ELR (cell line): ENCODE measurements at regions not wholly inside any gene's neighbourhood (a gene's known extent, or its start where the extent isn't known, plus 50 kb on each side); places are given as distances from the start of the nearest gene placed in this dataset.
"Not testable (repeated sequence)": the region's sequence is repeated elsewhere in the genome, so short reads cannot be mapped to it uniquely, and the experiment has no call there.

ENCODE experiments used
- DNase-seq: peaks from one replicate; pipeline ENCODE4 v3.0.0-alpha.2; 2015; ENCODE audit warnings: low read depth

DNA sequence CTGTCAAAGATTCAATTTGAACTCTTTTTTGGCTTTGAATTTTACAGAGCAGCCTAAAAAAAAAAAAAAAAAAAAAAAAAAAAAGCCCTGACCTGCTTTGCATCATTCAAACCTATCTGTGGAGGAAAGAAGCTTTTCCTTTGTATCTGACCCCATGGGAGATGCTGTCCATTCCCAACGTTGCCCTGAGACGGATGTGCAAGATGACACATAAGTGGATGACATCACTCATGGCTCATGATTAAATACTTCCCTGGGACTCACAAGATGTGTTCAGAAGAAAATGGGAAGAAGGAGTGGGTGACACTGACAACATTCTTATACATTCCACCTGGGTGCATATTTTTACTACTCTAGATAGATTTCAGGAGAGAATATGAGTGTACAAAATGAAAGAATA, 245.7 kb upstream of the ELAVL2 start:
- no peak for DNase-seq

DNA sequence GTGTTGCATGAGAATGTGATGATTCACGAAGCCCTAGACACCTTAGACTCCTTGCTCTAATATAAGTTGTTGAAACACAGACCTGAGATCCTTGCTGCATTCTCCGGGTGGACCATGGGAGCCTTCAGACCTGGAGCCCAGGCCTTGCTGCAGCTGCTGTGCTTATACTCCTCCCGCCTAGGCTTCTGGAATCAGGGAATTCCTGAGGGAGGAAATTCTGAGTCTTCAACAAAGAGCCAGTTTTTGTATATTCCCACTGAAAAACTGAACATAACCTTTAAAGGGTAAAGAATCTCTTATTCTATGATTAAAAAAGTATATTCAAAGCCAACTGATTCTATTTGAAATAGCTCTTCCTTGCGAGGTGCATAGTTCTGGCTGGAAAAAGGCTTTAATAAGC, 245.1 kb upstream of the ELAVL2 start:
- no peak for DNase-seq

DNA sequence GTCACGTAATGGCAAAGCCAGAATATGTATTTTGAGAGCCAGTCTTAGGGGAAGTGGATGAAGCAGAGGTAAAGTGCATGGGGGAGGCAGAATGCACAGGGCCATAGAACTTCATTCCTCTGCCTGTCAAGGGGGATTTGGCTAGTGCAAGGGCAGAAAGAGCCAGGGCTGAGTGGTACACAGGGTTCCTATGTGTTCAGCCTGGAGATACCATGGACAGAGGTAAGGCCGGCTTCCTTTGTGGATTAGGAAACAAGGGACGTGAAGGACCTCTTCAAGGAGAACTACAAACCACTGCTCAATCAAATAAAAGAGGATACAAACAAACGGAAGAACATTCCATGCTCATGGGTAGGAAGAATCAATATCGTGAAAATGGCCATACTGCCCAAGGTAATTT, 241.1 kb upstream of the ELAVL2 start:
- not testable (repeated sequence) for DNase-seq

- no peak for DNase-seq
Observed at GRCh38 chr9:24059651-24060050, 233.6 kb upstream of the ELAVL2 start.

- no peak for DNase-seq
Observed at GRCh38 chr9:24051587-24051986, 225.5 kb upstream of the ELAVL2 start.

- not testable (repeated sequence) for DNase-seq
Observed at GRCh38 chr9:24050239-24050638, 224.2 kb upstream of the ELAVL2 start.

DNA sequence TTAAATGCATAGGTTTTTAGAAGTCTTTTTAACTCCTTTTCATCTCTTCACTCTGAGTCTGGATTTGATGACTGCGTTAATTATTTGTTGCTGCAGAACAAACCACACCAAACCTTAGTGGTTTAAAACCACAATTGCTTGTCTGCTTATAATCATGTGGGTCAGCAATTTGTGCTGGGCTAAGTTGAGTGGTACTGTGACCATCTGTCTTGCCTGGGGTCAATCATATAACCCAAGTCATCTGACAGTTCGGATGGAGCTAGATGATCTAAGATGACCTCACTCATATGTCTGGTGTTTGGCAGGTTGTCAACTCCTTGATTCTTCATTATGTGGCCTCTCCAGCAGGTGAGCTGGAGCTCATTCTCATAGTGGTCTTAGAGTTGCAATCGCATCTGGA, 219.1 kb upstream of the ELAVL2 start:
- DNase-seq: no peak

DNA sequence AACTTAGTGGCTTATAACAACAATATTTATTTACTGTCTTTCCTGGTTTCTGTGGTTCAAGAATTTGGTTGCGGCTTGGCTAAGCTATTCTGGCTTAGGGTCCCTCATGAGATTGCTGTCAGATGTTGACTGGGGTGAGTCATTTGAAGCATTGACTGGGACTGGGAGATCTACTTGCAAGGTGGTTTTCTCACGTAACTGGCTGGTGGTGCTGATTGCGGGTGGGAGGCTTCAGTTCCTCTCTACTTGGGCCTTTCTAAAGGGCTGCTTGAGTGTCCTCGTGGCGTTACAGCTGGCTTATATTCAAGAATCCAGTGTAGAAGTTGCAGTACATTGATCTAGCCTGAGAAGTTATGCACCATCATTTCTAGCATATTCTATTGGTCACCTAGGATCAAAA, 218.5 kb upstream of the ELAVL2 start:
- no peak for DNase-seq

DNA sequence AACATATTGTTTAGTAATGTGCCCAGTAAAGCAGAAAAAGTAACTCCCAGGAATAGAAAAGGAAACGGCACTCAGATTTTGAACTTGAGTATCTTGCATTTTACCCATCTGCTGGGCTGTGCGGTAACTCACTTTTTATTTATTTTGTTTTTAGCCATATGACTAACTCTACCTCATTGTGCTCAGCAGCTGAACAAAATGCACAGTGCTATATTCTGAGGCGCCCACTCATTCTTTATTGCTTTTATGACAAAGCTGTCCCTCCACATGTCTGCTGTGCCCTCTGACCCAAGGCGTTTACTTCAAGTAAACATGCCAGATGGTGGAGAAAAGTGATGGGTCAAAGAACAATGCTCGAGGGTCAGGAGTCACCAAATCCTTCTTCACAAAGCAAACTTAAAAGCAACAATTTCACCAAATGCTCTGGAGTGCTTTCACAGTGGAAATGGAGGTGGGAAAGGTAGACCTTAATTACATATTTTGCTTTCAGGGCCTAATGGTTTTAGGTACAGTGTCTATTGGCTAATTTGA, 215.2 kb upstream of the ELAVL2 start:
- no peak for DNase-seq

DNA sequence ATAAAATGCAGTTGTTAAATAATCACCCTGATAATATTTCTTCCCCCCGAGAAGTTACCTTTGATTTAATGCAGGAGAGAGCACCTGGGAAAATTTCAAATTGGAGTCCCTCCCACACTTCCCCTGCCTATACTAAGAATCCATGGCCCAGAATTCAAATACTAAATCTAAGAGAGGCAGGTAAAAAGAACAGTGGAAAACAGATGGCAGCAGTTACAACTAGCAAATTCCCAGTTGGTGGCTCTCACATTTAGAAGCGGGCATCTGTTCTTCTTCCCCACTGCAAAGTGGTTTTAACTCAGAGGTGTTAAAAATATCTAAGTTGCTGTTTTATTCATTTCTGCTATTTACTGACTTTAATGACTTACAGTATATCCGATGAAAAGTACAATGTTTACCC, 210.4 kb upstream of the ELAVL2 start:
- DNase-seq: no peak

- DNase-seq: no peak
Observed at GRCh38 chr9:24035816-24036215, 209.8 kb upstream of the ELAVL2 start.

GRCh38 chr9:24011881-24012280, 185.8 kb upstream of the ELAVL2 start:
- DNase-seq: no peak

DNA sequence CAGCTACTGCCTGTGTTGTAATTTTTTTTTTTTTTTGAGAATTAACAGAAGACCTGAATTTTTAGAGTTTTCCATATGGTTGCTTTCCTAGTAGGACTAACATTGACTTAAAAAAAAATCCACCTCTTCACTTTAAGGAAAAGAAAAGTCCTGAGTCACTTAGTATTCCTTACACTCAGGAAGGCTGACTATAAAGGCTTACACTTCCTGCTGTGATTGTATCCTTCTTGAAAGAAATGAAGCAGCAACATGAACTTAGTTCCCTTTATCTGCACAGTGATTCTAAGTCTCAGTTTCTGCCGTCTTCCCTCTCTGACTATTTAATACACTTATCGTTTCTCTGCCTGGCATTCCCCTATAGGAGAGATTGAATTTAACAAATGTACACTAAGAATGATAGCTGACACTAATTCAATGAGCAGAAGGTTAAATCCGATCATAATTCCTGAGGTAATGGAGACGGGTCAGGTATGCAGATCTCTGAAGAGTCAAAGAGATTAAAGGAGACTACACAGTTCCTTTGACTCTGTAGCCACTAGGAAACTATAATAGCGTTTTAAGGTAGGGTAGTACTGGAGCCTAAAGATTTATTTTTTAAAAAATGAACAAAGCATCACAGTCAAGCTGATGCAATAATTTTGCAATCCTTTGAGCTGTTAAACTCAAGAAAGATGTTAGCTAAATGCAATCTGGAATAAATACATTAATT, 185.1 kb upstream of the ELAVL2 start:
- no peak for DNase-seq

GRCh38 chr9:24009322-24009721, 183.3 kb upstream of the ELAVL2 start:
- no peak for DNase-seq

DNA sequence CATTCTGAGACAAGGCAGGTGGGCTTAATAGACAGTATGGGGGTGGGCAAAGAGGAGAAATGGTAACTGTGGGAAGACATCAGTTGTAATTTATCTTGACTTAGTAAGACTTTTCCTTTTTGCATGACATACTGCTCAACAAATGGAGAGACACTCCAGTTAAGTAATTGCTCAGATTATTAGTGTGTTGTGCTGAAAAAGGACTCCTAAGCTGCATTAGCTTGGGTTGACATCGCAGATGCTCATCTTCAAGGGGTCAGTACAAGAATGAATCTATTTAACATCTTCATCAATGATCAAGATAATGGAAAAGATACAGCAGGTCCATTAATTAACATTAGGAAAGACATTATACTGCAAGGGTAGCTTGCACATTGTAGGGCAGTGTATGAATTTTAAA, 181.1 kb upstream of the ELAVL2 start:
- no peak for DNase-seq

GRCh38 chr9:23991874-23992273, 165.8 kb upstream of the ELAVL2 start:
- not testable (repeated sequence) for DNase-seq

GRCh38 chr9:23979491-23979890, 153.5 kb upstream of the ELAVL2 start:
- DNase-seq: no peak

- DNase-seq: no peak
Observed at GRCh38 chr9:23962101-23962500, 136.1 kb upstream of the ELAVL2 start.

DNA sequence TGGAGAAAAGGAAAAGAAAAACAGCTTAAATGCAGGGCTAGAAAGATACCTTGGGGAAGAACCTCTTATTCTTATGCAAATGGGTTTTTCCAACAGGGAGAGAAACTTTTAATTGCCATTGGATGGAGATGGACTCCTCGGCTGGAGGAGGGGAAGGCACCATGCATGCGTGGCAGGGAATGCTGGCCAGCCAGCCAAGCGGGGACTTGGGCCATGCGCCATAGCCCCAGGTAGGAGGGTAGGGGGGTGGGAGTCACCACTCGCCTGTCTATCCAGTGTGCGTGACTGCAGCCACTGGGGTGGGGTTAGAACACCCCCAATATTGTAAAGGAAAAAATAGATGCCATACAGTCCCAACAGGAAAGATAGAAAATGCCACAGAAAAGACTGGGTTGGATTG, 119.9 kb upstream of the ELAVL2 start:
- no peak for DNase-seq

- DNase-seq: no peak
Observed at GRCh38 chr9:23941051-23941450, 115.0 kb upstream of the ELAVL2 start.

- no peak for DNase-seq
Observed at GRCh38 chr9:23938908-23939307, 112.9 kb upstream of the ELAVL2 start.

- DNase-seq: no peak
Observed at GRCh38 chr9:23934291-23934906, 108.4 kb upstream of the ELAVL2 start.

- DNase-seq: no peak
Observed at GRCh38 chr9:23933348-23933747, 107.3 kb upstream of the ELAVL2 start.

GRCh38 chr9:23926368-23926767, 100.3 kb upstream of the ELAVL2 start:
- DNase-seq: no peak
